ENCODE measurements at regions not wholly inside any gene's neighbourhood (a gene's known extent, or its start where the extent isn't known, plus 50 kb on each side); places are given as distances from the start of the nearest gene placed in this dataset.

- Histone ChIP-seq H3K9me3 (no peaks in the 10 kb centered on the region), H3K27ac (no peak overlapping the region), H3K4me3 (no peak overlapping the region), H3K27me3 (peaks cover 30% of the 10 kb centered on the region), H3K4me1 (no peaks in the 10 kb centered on the region), H3K36me3 (no peaks in the 10 kb centered on the region)
- TF ChIP-seq POLR2AphosphoS5 (IDR thresholded peaks at IDR 0.05) (no peak), POLR2A (IDR thresholded peaks at IDR 0.05) (no peak), EP300 (IDR thresholded peaks at IDR 0.05) (no peak)
- TF ChIP-seq, protein P1, sequence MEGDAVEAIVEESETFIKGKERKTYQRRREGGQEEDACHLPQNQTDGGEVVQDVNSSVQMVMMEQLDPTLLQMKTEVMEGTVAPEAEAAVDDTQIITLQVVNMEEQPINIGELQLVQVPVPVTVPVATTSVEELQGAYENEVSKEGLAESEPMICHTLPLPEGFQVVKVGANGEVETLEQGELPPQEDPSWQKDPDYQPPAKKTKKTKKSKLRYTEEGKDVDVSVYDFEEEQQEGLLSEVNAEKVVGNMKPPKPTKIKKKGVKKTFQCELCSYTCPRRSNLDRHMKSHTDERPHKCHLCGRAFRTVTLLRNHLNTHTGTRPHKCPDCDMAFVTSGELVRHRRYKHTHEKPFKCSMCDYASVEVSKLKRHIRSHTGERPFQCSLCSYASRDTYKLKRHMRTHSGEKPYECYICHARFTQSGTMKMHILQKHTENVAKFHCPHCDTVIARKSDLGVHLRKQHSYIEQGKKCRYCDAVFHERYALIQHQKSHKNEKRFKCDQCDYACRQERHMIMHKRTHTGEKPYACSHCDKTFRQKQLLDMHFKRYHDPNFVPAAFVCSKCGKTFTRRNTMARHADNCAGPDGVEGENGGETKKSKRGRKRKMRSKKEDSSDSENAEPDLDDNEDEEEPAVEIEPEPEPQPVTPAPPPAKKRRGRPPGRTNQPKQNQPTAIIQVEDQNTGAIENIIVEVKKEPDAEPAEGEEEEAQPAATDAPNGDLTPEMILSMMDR (IDR thresholded peaks at IDR 0.05): no peak
- no peak for ATAC-seq
- WGBS, 2 donors (ENCODE audit: low coverage in 1 of 2): 83% methylated on average over 1 of the region's 1 CpG; no CpG with 5 or more reads in 1 of the 2 donors
These were observed 701.0 kb downstream of the PTPRU start for GRCh38 chr1:29937356-29937755.

DNA sequence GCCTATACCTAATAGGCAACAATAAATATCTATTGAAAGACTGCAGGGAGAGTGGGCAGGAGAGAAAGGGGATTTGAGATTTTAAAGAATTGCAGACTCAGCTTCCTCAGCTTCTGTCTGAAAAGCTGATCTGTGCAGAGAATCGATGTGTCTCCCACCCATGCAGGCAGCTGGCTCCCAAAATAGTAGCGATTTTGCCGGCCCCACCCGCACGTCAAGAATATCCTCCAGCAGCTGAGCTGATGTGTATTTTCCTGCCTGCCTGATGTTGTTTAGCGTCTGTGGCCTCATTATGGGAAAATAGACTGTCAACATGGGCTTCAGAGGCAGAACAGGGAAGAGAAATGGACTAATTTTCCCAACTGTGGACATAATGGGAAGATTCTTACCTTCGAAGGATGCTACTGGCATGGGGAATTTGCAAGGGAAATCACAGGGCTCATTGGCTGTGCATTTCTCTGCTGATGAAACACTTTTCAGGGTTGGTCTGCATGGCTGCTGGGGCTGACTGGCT, 699.8 kb downstream of the PTPRU start:
- no peaks in the 10 kb centered on the region for H3K9me3 ChIP-seq
- TF ChIP-seq, protein P1 (IDR thresholded peaks at IDR 0.05): no peak
- TF ChIP-seq POLR2AphosphoS5 (IDR thresholded peaks at IDR 0.05) (no peak), EP300 (IDR thresholded peaks at IDR 0.05) (no peak), POLR2A (IDR thresholded peaks at IDR 0.05) (no peak)
- H3K27ac ChIP-seq: no peak overlapping the region
- H3K27me3 ChIP-seq: peaks cover 32% of the 10 kb centered on the region
- WGBS, 2 donors (ENCODE audit: low coverage in 1 of 2): 37 to 71% methylated on average over 1 to 4 of the region's 7 CpGs
- H3K4me1 ChIP-seq: no peaks in the 10 kb centered on the region
- H3K4me3 ChIP-seq: no peak overlapping the region
- no peak for ATAC-seq
- no peaks in the 10 kb centered on the region for H3K36me3 ChIP-seq

DNA sequence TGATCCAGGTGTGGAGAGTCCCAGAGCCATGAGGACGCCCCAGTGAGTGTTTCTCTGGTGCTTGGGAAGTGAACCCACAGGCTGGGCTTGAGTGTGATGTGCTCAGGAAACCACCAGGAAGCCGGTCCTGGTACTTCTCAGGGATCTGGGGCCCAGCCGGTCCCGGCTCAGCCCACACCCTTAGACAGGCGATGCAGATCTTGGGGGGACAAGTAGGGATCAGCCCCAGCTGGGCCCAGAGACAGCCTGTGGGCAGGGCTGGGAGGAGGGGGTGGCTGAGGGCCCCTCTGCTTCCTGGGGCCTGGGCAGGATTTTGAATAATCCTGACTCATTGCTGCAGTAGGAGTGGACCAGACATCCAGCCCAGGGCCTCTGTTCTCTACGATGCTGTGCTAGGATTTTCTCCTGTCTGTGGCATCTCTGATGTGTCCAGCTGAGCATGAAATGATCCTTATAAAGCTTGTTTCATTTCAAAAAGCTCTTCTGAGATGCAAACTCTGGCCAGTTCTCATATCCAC, 698.0 kb downstream of the PTPRU start:
- WGBS, 2 donors (ENCODE audit: low coverage in 1 of 2): 75% methylated on average over 1 of the region's 6 CpGs; no CpG with 5 or more reads in 1 of the 2 donors
- Histone ChIP-seq H3K27ac (no peak overlapping the region), H3K36me3 (no peaks in the 10 kb centered on the region), H3K9me3 (no peaks in the 10 kb centered on the region), H3K27me3 (peaks cover 41% of the 10 kb centered on the region), H3K4me1 (no peaks in the 10 kb centered on the region), H3K4me3 (no peak overlapping the region)
- ATAC-seq: no peak
- no peak for TF ChIP-seq EP300 (IDR thresholded peaks at IDR 0.05)
- TF ChIP-seq POLR2A (IDR thresholded peaks at IDR 0.05): no peak
- TF ChIP-seq POLR2AphosphoS5 (IDR thresholded peaks at IDR 0.05): no peak
- TF ChIP-seq, protein P1 (IDR thresholded peaks at IDR 0.05): no peak

DNA sequence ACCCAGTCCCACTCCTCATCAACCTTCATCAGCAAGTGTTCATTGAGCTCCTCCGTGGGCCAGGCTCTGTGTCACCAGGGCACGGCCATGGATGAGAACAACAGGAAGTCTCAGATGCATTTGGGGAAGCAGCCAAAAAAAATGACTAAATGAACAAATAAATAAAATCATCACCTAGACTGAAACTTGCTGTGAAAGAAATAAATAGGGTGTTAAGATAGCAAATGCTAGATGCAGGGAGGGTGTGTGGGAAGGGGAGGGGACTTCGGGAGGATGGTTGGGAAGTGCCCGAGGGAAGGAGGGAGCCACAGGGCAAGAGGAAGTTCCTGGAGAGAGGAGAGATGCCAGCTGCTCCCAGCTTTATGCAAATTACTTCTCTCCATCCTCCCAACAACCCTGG, 696.7 kb downstream of the PTPRU start:
- no peak for ATAC-seq

DNA sequence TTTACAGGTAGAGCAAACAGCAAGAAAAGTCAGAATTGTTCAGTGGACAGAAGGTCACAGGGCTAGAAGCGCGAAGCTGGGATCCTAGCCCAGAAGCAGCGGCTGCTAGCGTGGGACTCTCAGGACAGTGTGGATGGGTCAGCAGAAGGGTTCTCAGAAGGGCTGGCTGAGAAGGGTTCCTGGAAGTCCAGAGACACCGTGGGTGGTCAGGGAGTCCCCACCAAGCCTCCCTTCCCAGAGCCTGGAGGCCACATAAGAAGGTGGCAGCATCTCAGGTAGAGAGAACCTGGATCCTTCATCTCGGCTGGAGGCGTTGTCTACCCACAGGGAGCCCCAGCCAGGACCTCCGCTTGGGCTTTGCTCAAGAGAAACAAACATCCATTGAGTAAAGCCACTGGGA, 696.3 kb downstream of the PTPRU start:
- no peak for TF ChIP-seq POLR2AphosphoS5 (IDR thresholded peaks at IDR 0.05)
- no peak for TF ChIP-seq EP300 (IDR thresholded peaks at IDR 0.05)
- H3K27me3 ChIP-seq: peaks cover 49% of the 10 kb centered on the region
- H3K9me3 ChIP-seq: no peaks in the 10 kb centered on the region
- no peak for ATAC-seq
- no peaks in the 10 kb centered on the region for H3K4me1 ChIP-seq
- no peak overlapping the region for H3K4me3 ChIP-seq
- 60 to 84% methylated on average over 4 to 5 of the region's 8 CpGs for WGBS, 2 donors (ENCODE audit: low coverage in 1 of 2)
- no peak overlapping the region for H3K27ac ChIP-seq
- no peaks in the 10 kb centered on the region for H3K36me3 ChIP-seq

More for the DNA sequence above, 696.7 kb downstream of the PTPRU start:
- no peak for TF ChIP-seq POLR2A (IDR thresholded peaks at IDR 0.05)
- no peak for TF ChIP-seq EP300 (IDR thresholded peaks at IDR 0.05)
- TF ChIP-seq, protein P1 (IDR thresholded peaks at IDR 0.05): no peak
- Histone ChIP-seq H3K36me3 (no peaks in the 10 kb centered on the region), H3K9me3 (no peaks in the 10 kb centered on the region), H3K27ac (no peak overlapping the region), H3K27me3 (peaks cover 46% of the 10 kb centered on the region), H3K4me3 (no peak overlapping the region), H3K4me1 (no peaks in the 10 kb centered on the region)
- WGBS, 2 donors (ENCODE audit: low coverage in 1 of 2): 12 to 26% methylated on average over 2 to 3 of the region's 4 CpGs
